IPS-20b (cell line): ENCODE measurements at regions not wholly inside any gene's neighbourhood (a gene's known extent, or its start where the extent isn't known, plus 50 kb on each side); places are given as distances from the start of the nearest gene placed in this dataset.
"Not testable (repeated sequence)": the region's sequence is repeated elsewhere in the genome, so short reads cannot be mapped to it uniquely, and the experiment has no call there.

Experiments
- H3K27ac ChIP-seq: one replicate; pipeline ENCODE4 v1.5.1; 2013; ENCODE audit warnings: low read length
- H3K27me3 ChIP-seq: 2 replicates; pipeline ENCODE4 v1.6.1; 2013; ENCODE audit warnings: mild to moderate bottlenecking, low read length, inconsistent platforms; ENCODE audit not compliant: insufficient read depth
- H3K36me3 ChIP-seq: 2 replicates; pipeline ENCODE4 v1.6.1; 2013; ENCODE audit warnings: low read depth, mild to moderate bottlenecking, inconsistent platforms, low read length, moderate library complexity; ENCODE audit not compliant: insufficient read depth
- H3K4me1 ChIP-seq: 2 replicates; pipeline ENCODE4 v1.6.1; 2013; ENCODE audit warnings: mild to moderate bottlenecking, control low read depth, inconsistent platforms, low read length, moderate library complexity; ENCODE audit not compliant: insufficient read depth
- H3K4me3 ChIP-seq: 2 replicates; pipeline ENCODE4 v1.5.1; 2013; ENCODE audit warnings: mild to moderate bottlenecking, low read length, inconsistent platforms
- H3K9ac ChIP-seq: 2 replicates; pipeline ENCODE4 v1.6.1; 2013; ENCODE audit warnings: low read depth, mild to moderate bottlenecking, inconsistent platforms, low read length, moderate library complexity
- H3K9me3 ChIP-seq: 2 replicates; pipeline ENCODE4 v1.6.1; 2013; ENCODE audit warnings: mild to moderate bottlenecking, low read depth, low read length, inconsistent platforms; ENCODE audit not compliant: insufficient read depth

DNA sequence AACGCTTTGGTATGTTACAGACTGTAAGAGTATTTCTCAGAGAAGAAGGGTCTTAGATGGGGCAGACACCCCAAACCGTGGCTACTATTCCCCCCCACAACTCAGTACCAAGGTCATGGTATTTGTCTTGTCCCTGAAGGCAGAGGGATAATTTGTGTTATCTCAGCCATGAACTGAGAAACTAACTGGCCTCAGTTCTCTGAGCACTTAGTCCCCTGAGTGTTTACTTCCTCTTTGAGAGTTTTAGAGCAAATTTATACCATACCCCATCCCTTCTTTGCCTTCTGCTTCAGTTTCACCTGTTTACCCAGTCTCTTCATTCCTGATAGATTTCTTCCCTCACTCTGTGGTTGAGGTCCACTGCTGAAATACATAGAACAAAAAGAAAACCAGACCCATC is 183.9 kb downstream of the LRRC70 start:
- no peaks in the 10 kb centered on the region for H3K4me1 ChIP-seq
- no peaks in the 10 kb centered on the region for H3K36me3 ChIP-seq

DNA sequence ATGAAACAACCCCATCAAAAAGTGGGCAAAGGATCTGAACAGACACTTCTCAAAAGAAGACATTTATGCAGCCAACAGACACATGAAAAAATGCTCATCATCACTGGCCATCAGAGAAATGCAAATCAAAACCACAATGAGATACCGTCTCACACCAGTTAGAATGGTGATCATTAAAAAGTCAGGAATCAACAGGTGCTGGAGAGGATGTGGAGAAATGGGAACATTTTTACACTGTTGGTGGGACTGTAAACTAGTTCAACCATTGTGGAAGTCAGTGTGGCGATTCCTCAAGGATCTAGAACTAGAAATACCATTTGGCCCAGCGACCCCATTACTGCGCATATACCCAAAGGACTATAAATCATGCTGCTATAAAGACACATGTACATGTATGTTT is 179.1 kb downstream of the LRRC70 start:
- not testable (repeated sequence) for H3K9me3 ChIP-seq, H3K4me1 ChIP-seq, H3K9ac ChIP-seq, H3K27me3 ChIP-seq, H3K27ac ChIP-seq, H3K36me3 ChIP-seq, H3K4me3 ChIP-seq

More for the DNA sequence above, 183.9 kb downstream of the LRRC70 start:
- Histone ChIP-seq H3K9ac (no peak overlapping the region), H3K4me3 (no peak overlapping the region), H3K27ac (no peak overlapping the region), H3K27me3 (no peaks in the 10 kb centered on the region), H3K9me3 (no peaks in the 10 kb centered on the region)

DNA sequence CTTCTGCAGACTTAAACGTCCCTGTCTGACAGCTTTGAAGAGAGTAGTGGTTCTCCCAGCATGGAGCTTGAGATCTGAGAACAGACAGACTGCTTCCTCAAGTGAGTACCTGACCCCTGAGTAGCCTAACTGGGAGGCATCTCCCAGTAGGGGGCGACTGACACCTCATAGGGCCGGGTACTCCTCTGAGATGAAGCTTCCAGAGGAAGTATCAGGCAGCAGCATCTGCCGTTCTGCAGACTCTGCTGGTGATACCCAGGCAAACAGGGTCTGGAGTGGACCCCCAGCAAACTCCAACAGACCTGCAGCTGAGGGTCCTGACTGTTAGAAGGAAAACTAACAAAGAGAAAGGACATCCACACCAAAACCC is 174.4 kb downstream of the LRRC70 start:
- H3K27ac ChIP-seq, H3K4me1 ChIP-seq, H3K27me3 ChIP-seq, H3K36me3 ChIP-seq, H3K9ac ChIP-seq, H3K4me3 ChIP-seq: not testable (repeated sequence)
- peaks cover 16% of the 10 kb centered on the region for H3K9me3 ChIP-seq

DNA sequence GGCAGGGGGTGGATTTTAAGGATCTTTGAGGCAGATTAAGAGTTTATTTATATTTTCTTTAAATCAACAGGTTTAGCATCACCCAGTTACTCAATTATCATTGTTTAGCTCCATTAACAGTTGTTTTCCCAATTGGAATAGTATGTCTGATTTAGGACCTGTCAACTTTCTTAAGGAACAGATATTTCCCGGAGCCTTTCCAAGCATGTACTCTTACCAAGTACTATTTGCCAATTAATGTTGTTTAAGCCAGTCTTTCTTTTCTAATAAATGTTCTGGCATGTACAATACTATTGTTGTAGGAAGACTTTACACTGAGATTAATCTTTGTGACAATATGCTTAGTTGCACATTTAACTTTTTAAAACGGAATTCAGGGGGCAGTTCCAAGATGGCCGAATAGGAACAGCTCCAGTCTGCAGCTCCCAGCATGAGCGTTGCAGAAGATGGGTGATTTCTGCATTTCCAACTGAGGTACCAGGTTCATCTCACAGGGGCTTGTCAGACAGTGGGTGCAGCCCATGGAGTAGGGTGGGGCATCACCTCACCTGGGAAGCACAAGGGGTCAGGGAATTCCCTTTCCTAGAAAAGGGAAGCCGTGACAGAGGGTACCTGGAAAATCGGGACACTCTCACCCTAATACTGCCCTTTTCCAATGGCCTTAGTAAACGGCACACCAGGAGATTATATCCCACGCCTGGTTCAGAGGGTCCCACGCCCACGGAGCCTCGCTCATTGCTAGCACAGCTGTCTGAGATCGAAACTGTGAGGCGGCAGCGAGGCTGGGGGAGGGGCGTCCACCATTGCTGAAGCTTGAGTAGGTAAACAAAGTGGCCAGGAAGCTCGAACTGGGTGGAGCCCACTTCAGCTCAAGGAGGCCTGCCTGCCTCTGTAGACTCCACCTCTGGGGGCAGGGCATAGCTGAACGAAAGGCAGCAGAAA is 173.7 kb downstream of the LRRC70 start:
- not testable (repeated sequence) for H3K4me1 ChIP-seq, H3K27ac ChIP-seq, H3K4me3 ChIP-seq, H3K9ac ChIP-seq, H3K36me3 ChIP-seq, H3K27me3 ChIP-seq
- peaks cover 16% of the 10 kb centered on the region for H3K9me3 ChIP-seq

DNA sequence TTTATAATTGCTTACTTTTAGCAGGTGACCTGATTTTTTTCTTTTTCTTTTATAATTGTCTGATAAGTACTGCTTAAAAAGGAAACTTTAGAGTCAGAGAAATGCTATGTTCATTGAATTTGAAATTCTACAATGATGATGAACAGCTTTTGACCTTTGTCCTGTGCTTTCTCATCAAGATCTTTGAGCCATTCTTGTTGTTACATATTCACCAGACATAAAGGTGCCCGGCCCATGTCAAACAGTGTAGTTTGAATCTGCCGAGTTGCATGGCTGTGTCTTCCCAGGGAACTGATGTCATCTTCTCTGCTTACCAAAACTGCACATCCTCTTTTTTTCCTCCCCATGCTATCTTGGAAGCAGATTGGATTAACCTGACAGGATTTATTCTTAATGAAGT is 163.6 kb downstream of the LRRC70 start:
- H3K27ac ChIP-seq: no peak overlapping the region
- H3K27me3 ChIP-seq: no peaks in the 10 kb centered on the region
- H3K4me1 ChIP-seq: no peaks in the 10 kb centered on the region
- H3K9me3 ChIP-seq: no peaks in the 10 kb centered on the region
- no peak overlapping the region for H3K4me3 ChIP-seq
- H3K9ac ChIP-seq: no peak overlapping the region
- H3K36me3 ChIP-seq: no peaks in the 10 kb centered on the region

DNA sequence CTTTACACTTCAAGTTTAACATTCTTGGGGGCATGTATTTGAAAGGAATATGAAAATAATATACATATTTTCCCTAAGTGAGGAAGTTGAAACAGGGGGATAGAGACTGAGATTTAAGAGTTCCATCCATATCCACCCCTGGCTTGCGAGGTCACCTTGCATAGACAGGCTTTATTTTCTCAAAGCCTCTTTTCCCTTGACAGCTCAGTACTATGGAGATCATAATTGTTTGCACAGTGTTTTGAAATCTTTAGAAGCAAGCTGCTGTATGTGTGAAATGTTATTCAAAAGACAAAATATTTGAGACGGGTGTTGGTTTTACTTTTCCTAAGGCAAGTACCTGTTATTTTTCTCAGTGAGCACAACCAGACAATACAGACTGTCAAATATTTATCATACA is 163.1 kb downstream of the LRRC70 start:
- H3K4me3 ChIP-seq: no peak overlapping the region
- no peaks in the 10 kb centered on the region for H3K36me3 ChIP-seq
- no peaks in the 10 kb centered on the region for H3K9me3 ChIP-seq
- no peaks in the 10 kb centered on the region for H3K4me1 ChIP-seq
- no peak overlapping the region for H3K27ac ChIP-seq
- no peaks in the 10 kb centered on the region for H3K27me3 ChIP-seq
- H3K9ac ChIP-seq: no peak overlapping the region

DNA sequence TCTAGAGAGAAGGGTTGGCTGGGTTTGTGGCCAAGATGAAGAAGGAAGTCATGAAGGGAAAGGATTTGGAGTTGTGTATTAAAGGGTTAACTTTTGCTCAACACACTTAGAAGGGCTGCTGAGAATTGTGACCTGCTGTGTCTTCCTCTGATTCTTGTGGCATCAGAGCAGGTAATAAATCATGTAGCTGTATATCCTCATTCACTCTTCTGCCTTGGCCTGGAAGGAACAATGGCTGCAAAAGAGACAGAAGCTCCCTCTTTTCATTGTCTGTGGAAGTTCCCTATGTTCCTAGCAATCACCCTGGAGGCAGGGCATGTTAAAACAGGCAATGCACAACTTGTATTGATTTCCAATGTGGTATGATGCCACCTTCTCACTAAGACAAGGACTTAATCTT is 159.1 kb downstream of the LRRC70 start:
- no peaks in the 10 kb centered on the region for H3K4me1 ChIP-seq
- H3K36me3 ChIP-seq: no peaks in the 10 kb centered on the region
- H3K27me3 ChIP-seq: no peaks in the 10 kb centered on the region
- no peaks in the 10 kb centered on the region for H3K9me3 ChIP-seq
- no peak overlapping the region for H3K4me3 ChIP-seq
- no peak overlapping the region for H3K27ac ChIP-seq
- no peak overlapping the region for H3K9ac ChIP-seq

DNA sequence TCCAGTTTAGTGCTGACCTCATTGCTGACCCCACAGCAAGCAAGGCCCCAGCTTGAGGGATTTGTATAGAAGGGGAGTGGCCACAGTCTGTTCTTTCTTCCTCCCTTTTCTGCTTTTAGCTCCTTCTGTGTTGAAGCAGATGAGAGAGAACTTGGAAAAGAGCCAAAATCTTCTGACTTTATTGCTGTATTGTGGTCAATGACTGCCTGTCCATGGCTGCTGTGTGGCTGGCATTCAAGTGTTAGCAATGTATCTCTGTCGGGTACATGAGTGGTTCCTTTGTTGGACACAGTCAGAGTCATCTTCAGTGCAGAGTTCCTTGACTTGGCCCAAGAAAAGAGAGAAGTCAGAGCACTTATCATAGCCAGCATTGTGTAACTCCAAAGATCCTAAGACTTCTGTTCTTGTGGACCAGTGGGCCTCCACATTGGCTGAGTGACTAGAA is 154.1 kb downstream of the LRRC70 start:
- H3K9me3 ChIP-seq: no peaks in the 10 kb centered on the region
- no peak overlapping the region for H3K4me3 ChIP-seq
- H3K4me1 ChIP-seq: no peaks in the 10 kb centered on the region
- H3K9ac ChIP-seq: no peak overlapping the region
- H3K36me3 ChIP-seq: no peaks in the 10 kb centered on the region
- H3K27me3 ChIP-seq: no peaks in the 10 kb centered on the region
- H3K27ac ChIP-seq: no peak overlapping the region

DNA sequence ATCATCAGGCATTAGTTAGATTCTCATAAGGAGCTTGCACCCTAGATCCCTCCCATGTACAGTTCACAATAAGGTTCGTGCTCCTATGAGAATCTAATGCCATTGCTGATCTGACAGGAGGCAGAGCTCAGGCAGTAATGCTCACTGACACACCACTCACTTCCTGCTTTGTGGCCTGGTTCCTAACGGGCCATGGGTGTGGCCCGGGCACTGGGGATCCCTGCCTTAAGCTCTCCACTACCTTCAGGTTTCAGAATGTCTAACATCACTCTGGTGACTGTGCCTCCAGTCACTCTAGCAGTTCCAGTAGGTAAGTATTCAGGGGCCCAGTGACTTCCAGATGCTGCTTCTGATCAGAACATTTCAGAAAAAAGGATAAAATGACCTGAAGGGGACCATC is 152.4 kb downstream of the LRRC70 start:
- Histone ChIP-seq H3K4me1 (no peaks in the 10 kb centered on the region), H3K27me3 (no peaks in the 10 kb centered on the region), H3K36me3 (no peaks in the 10 kb centered on the region), H3K9me3 (no peaks in the 10 kb centered on the region), H3K27ac (no peak overlapping the region), H3K4me3 (no peak overlapping the region), H3K9ac (no peak overlapping the region)

DNA sequence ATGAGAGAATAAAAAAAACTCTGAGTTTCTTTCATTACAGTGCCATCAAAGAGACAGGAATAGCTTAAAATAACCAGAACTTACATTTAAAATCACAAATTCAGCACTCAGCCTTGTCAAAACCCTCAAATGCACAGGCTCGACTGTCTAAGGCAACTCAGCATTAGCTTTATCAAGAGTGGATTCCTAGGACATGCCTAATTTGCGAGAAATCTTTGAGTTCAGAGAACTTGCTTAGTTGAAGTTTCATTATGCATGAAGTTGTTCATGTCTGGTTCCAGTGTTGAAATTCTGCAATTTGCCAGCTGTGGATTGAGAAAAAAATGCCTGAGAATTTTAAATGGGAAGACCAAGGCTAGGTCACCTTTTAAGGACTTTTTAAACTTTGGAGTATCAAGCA is 151.1 kb downstream of the LRRC70 start:
- H3K9me3 ChIP-seq: no peaks in the 10 kb centered on the region
- no peak overlapping the region for H3K4me3 ChIP-seq
- H3K27me3 ChIP-seq: no peaks in the 10 kb centered on the region
- H3K36me3 ChIP-seq: no peaks in the 10 kb centered on the region
- no peak overlapping the region for H3K9ac ChIP-seq
- no peak overlapping the region for H3K27ac ChIP-seq
- H3K4me1 ChIP-seq: no peaks in the 10 kb centered on the region

DNA sequence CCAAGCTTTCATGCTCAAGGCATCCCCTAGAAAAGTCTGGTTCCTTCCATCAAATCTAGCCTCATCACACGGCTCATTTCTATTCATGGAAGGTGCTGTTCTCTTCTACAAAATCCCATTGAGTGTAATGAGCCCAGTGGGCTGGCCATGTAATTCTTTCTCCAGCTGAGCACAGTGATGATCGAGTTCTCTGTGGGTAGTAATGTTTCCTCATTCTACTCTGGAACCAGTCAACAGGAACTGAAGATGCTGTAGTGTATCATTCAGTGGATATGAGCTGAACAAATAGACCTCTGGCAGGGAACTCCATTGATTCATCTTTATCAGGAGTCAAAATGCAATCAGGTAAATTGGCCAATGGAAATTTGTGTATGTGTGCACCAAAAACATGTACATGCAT is 149.2 kb downstream of the LRRC70 start:
- H3K4me1 ChIP-seq: no peaks in the 10 kb centered on the region
- H3K4me3 ChIP-seq: no peak overlapping the region
- H3K9me3 ChIP-seq: no peaks in the 10 kb centered on the region
- H3K27me3 ChIP-seq: no peaks in the 10 kb centered on the region
- no peaks in the 10 kb centered on the region for H3K36me3 ChIP-seq
- no peak overlapping the region for H3K27ac ChIP-seq
- H3K9ac ChIP-seq: no peak overlapping the region

DNA sequence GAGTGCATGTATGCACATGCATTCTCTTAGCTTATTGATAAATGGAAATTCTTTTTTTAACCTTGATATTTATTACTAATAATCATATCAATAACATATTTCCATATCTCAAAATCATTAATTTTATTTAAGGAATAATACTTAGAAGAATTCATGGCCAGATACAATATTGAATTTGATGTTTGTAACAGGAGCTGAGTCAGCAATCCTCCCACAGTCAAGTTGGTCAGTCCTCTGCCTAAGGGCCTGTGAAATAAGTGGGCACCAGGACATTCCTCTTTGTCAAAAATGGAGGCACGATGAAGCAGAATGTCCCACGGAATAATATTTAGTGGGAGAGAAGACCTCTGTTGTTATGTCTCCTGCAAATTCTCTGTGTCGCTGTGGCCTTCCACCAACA is 148.6 kb downstream of the LRRC70 start:
- Histone ChIP-seq H3K27me3 (no peaks in the 10 kb centered on the region), H3K36me3 (no peaks in the 10 kb centered on the region), H3K9ac (no peak overlapping the region), H3K4me1 (no peaks in the 10 kb centered on the region), H3K9me3 (no peaks in the 10 kb centered on the region), H3K4me3 (no peak overlapping the region), H3K27ac (no peak overlapping the region)
